NCI-H69 (cell line): ENCODE measurements at regions not wholly inside any gene's neighbourhood (a gene's known extent, or its start where the extent isn't known, plus 50 kb on each side); places are given as distances from the start of the nearest gene placed in this dataset.

ENCODE experiments used
- DNase-seq: peaks from one replicate; lab custom pipeline; 2025; lab: John Stamatoyannopoulos, UW

DNA sequence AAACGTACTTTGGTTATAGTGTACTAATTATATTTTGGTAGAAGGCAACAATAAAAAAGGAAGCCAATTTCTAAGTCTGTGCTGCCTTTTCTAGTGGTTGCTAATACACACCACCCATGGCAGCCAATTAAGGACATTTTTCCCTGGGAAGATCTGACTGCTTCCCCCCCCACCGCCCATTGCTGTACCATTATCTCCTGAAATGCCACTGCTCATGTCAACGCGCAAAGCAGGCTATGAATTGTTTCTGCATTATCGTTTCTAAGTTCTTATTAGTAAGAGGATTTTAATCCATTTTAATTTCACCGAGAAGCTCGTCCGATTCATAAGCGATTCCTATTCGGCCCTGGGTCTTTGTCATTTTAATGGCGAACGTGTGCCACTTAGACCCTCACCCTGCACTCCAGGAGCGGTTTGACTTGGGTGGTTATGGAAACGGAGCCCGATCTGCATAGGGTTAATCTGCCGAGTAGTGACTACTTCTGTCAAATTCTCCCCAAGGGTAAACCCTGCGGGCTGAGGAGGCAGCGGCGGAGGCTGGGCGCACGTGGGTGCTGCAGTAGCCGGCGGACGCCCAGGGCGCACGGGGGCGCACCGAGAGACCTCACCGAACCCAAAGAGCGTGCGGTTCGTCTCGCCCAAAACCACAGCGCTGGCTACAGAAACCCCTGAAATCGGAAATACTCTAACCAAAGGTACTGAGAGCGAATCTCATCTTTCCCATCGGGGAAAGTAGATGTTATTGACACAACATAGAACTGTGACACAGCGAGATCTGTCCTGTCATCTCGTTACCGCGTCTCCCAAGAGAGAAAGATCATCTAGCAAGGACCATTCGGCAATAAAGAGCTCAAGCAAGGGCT, 55.8 kb upstream of the SHC3 start:
- DNase-seq: peak; percentile 11

DNA sequence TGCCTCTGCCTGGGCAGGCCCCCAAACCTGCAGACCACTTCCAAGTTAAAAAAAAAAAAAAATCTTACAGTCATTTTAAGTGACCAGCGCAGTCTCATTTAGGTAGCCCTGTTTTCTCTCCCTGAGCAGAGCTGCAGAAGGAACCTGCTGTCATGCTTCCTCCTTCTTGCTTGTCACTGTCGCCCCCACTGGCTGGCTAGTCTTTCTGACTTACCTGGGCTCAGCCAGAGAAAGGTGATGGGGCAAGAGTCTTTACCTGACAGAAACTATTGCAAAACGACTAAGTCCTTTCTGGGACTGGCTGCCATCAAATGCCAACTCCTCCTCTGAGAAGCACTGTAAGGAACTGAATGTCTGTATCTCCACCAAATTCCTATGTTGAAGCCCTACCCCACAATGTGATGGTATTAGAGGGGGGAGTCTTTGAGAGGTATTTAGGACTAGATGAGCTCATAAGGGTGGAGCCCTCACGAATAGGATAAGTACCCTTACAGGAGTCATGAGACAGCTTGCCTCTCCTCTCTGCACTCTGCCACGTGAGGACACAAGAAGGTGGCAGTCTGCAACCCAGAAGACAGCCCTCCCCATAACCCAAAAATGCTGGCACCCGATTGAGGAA, 58.4 kb upstream of the SHC3 start:
- no peak for DNase-seq

DNA sequence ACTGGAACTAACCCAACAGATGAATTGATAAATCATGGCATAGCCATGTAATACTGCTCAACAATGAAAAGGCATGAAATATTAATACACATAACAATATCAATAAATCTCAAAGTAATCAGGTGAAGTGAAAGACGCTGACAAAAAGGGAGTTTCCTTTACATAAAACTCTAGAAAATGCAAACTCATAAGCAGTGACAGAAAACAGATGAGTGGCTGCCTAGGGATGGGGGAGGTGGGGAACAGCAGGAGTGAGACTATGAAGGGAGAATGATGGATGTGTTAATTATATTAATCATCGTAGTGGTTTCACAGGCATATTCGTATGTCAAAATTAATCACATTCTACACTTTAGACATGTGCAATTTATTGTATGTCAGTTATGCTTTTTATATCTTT, 59.8 kb upstream of the SHC3 start:
- no peak for DNase-seq

DNA sequence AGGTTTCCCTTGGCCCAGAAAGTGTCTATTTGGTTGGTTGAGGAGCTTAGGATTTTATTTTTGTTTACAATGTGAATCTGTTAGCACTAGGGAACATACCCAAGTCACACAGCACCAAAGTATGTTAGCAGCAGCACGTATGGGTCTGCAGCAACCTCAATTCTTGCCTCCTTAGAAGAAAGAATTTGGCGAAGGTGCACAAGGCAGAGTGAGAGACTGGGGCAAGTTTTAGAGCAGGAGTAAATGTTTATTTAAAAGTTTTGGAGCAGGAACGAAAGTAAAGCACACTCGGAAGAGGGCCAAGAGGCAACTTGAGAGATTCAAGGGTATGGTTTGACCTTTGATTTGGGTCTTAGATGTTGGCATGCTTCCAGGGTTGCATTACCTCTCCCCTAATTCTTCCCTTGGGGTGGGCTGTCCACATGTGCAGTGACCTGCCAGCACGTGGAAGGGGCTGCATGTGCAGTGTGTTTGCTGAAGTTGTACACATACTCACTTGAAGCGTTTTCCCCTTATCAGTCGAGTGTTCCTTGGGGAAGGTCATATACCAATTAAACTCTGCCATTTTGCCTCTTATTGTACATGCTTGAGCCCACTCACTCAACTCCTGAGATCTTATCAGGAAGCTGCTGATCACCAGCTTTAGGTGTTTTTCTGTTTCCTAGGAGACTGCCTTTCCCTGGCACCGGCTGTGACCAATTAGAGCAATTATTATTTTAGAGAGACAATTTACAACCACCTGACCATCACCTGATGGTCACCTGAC, 64.9 kb upstream of the SHC3 start:
- peak; percentile 18 for DNase-seq

DNA sequence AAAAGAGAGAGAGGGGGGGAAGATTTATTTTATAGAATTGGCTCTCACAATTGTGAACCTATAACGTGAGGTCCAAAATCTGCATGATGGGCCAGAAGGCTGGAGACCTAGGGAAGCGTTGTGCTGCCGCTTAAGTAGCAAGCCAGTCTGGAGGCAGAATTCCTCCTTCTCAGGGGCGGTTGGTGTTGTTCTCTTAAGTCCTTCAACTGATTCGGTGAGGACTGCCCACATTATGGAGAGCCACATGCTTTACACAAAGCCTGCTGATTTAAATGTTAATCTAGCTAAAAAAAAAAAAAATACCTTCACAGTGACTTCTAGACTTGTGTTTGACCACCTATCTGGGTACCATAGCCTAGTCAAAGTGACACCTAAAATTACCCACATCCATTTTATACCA, 64.2 kb upstream of the CKS2 start:
- no peak for DNase-seq

DNA sequence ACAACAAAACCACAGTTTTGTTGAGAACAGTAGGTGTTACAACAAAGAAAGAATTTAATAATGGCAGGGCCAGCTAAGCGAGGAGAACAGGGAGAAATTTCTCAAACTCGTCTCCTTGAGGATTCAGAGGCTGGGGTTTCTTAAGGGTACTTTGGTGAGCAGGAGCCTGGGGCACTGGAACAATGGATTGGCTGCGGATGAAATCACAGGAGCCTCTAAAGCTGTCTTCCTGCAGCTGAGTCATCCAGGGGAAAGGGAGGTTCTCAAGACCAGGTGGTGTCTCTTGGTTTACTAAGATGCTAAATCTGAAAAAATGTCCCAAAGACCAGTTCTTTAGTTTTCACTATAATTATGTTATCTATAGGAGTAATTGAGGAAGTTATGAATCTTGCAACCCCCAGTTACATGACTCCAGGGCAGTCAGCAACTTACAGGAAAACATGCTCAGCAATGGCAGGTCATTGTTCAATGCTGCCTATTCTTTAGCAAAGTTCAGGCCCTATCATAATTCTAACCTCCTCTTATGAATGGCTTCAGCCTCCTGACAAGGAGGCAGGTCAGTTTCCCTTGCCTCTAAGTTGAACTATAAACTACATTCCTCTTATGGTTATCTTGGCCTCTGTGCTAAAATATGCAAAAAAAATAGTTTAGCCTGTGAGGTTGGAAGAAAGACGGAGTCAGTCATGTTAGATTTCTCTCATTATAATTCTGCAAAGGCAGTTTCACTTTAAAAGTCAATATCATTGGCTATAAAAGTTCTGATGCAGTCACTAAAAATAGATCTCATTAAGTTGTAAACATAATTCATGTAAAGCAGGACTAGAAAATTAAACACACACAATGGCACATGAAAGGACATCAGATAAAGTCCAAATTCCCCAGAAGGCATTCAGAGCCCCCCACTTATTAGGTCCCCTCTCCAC, 63.3 kb upstream of the CKS2 start:
- no peak for DNase-seq

DNA sequence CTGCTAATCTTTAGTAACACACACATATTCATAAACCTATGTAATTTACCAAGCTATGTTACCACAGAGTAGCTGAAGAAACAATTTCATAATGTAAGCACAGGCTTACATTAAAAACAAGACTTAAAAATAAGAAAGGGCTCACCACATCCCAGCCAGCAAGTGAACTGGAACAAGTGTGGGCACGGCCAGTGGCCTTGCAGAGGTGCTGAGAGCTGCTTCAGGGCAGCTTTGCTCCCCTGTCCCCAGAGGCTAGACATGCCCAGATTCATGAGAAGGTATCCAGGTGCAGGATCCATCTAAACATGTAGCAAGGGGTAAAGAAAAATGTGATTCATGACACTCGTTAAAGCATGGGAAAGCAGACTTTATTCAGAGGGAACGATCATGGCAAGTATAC, 62.0 kb upstream of the CKS2 start:
- DNase-seq: no peak

DNA sequence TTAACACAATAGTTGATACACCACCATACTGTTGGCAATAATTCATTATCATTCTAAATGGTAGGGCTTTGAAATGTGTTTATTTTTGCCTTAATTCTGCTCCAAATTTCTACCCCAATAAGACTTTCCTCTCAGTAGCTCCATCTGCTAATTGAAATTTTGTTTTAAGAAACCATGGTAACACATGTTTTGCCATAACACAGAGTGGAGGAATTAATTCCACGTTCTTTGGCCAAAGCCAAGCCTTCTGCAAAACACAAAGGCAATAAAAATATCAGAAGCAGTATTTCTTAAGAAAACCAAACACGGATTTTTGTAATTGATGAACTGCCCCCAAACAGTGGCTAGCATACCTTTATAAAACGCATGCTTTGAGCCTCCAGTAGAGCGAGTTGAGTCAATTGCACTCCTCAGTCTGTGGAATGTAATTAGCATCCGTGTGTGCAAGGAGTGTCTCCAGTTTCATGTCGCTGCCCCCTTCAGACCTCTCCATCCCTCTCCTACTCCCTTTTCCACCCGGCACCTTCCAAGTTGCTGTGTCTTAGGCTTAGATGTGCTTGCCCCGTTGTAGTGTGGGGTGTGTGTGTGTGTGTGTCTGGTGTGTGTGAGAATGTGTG, 58.2 kb upstream of the CKS2 start:
- no peak for DNase-seq

DNA sequence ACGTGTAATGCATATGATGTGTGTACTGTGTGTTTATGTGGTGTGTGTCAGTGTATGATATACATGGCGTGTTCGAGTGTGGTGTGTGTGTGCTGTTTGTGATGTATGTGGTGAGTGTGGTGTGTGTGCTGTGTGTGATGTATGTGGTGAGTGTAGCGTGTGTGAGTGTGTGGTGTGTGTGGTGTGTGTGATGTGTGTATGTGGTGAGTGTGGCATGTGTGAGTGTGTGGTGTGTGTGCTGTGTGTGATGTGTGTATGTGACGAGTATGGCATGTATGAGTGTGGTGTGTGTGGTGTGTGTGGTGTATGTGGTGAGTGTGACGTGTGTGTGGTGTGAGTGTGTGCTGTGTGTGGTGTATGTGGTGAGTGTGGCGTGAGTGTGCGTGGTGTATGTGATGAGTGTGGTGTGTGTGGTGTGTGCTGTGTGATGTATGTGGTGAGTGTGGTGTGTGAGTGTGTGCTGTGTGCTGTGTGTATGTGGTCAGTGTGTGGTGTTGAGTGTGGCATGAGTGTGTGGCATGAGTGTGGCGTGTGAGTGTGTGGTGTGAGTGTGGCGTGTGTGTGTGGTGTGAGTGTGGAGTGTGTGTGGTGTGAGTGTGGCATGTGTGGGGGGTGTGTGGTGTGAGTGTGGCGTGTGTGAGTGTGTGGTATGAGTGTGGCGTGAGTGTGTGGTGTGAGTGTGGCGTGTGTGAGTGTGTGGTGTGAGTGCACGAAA, 56.8 kb upstream of the CKS2 start:
- no peak for DNase-seq

DNA sequence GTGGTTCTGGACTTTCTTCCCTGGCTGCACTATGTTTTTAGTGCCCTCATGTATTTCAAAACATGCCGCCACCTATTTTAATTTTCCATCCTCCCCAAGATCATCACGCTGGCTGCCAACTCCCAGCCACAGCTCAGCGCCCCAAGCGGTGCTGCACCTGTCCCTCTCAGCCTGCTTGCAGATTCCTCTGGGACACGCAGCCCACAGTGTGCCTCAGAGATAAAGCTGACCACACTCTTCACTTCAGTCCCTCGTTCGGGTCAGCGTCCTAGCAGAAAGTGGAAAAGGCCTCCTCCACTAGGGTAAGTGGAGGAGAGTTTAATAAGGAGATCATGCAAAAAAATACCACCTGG, 56.2 kb upstream of the CKS2 start:
- no peak for DNase-seq

DNA sequence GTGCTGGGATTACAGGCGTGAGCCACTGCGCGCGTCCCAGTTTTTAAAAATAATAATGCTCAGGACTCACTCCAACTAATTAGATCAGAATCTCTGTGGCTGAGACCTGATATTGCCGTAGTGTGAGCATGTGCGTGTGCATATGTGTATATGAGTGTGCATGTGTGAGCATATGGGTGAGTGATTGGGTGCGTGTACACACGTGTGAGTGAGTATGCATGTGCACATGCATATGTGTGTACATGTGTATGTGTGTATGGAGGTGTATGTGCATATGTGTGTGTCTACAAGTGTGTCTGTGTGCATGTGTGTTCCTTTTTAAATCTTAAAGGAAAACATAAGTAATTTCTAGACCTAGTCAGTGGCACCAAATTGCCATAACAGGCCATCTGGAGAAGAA, 54.8 kb upstream of the CKS2 start:
- no peak for DNase-seq

DNA sequence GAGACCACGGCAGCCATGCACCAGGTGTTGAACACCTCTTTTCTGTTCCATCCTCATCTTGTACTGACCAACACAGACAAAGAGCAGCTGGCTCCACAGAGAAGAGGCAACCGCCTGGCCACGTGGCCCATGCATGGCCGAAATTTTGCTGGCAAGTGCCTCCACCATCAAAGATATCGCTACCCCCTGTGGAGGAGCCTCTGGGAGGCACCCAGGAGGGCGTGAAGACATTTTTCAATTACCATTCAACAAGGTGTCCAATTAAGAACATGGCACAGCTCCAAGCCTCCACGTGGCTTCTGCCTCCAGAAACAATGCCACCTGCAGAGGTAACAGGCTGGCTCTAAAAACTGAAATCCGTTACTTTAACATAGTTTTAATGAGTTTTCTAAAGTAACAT, 54.4 kb upstream of the CKS2 start:
- peak; percentile 80 for DNase-seq

DNA sequence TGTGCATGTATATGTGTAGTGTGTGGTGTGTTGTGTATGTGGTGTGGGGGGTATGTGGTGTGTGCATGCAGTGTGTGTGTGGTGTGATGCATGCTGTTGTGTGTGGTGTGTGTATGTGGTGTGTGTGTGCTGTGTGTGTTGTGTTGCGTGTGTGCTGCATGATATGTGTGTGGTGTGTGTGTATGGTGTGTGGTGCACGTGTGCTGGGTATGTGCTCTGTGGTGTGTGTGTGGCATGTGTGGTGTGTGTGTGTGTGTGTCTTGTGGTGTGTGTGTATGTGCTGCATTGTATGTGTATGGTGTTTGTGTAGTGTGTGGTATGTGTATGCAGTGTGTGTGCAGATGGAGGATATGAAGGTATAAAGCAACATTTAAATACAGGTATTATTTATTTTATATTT, 50.5 kb upstream of the CKS2 start:
- DNase-seq: no peak
